CD14-positive monocyte (primary cell): ENCODE measurements at regions not wholly inside any gene's neighbourhood (a gene's known extent, or its start where the extent isn't known, plus 50 kb on each side); places are given as distances from the start of the nearest gene placed in this dataset.

Source experiments
- DNase-seq, 3 donors: peaks; one replicate each; pipeline ENCODE4 v3.0.0-alpha.2; 2011 to 2022
- H2AFZ ChIP-seq: 2 replicates; pipeline ENCODE4 v1.6.0; 2012; ENCODE audit warnings: mild to moderate bottlenecking, low read depth, low read length, inconsistent platforms; ENCODE audit not compliant: insufficient read depth, poor library complexity, severe bottlenecking
- H3K27ac ChIP-seq, 2 donors: 1 replicate in 1 of 2; 2 replicates in 1 of 2; pipeline ENCODE4 v1.5.1; 2012 to 2013; ENCODE audit warnings: low read length in 2 of 2, control low read depth in 1 of 2, inconsistent platforms in 1 of 2, low read depth in 1 of 2, mild to moderate bottlenecking in 1 of 2
- H3K27me3 ChIP-seq, 2 donors: one replicate each; pipeline versions ENCODE4 v1.6.0 to v1.6.1; 2011 to 2013; ENCODE audit warnings: low read length in 2 of 2; ENCODE audit not compliant: control insufficient read depth in 2 of 2, insufficient read depth in 2 of 2
- H3K36me3 ChIP-seq, 2 donors: replicated peaks in 1 of 2; 1 replicate in 1 of 2; 2 replicates in 1 of 2; pipeline versions ENCODE4 v1.5.1 to v1.6.1; 2012 to 2013; ENCODE audit warnings: low read length in 2 of 2, control low read depth in 1 of 2, inconsistent platforms in 1 of 2, mild to moderate bottlenecking in 1 of 2; ENCODE audit not compliant: insufficient read depth in 2 of 2, control insufficient read depth in 1 of 2
- H3K4me1 ChIP-seq, 2 donors: 1 replicate in 1 of 2; 2 replicates in 1 of 2; pipeline versions ENCODE4 v1.5.1 to v1.6.1; 2012 to 2013; ENCODE audit warnings: low read length in 2 of 2, control low read depth in 1 of 2, inconsistent platforms in 1 of 2, mild to moderate bottlenecking in 1 of 2, moderate library complexity in 1 of 2; ENCODE audit not compliant: insufficient read depth in 2 of 2, control insufficient read depth in 1 of 2
- H3K4me2 ChIP-seq: replicated peaks from 2 replicates; pipeline ENCODE3; 2012; ENCODE audit warnings: low read length, moderate library complexity, mild to moderate bottlenecking; ENCODE audit not compliant: poor library complexity, severe bottlenecking; ENCODE audit errors: extremely low read depth
- H3K4me3 ChIP-seq, 3 experiments: fragments of 200-600 bp in 1 of 3; sonication (generic) in 1 of 3; replicated peaks in 1 of 3; 1 replicate in 2 of 3; 2 replicates in 1 of 3; pipeline ENCODE4 v1.5.1; 2011 to 2013; ENCODE audit warnings: low read length in 3 of 3, mild to moderate bottlenecking in 3 of 3, control low read depth in 2 of 3, low read depth in 2 of 3, inconsistent platforms in 1 of 3, moderate library complexity in 1 of 3
- H3K79me2 ChIP-seq: 2 replicates; pipeline ENCODE4 v1.6.0; 2012; ENCODE audit warnings: mild to moderate bottlenecking, control low read depth, inconsistent platforms, low read length, moderate library complexity; ENCODE audit not compliant: insufficient read depth
- H3K9ac ChIP-seq: 2 replicates; pipeline ENCODE4 v1.6.0; 2017; ENCODE audit warnings: low read length, mild to moderate bottlenecking; ENCODE audit not compliant: insufficient read depth, poor library complexity, severe bottlenecking
- H3K9me3 ChIP-seq, 2 donors: replicated peaks in 1 of 2; 1 replicate in 1 of 2; 2 replicates in 1 of 2; pipeline versions ENCODE4 v1.5.1 to v1.6.1; 2012 to 2013; ENCODE audit warnings: low read length in 2 of 2, control low read depth in 1 of 2; ENCODE audit not compliant: control insufficient read depth in 1 of 2, insufficient read depth in 1 of 2
- H4K20me1 ChIP-seq: 2 replicates; pipeline ENCODE4 v1.6.0; 2012; ENCODE audit warnings: mild to moderate bottlenecking, low read length, control low read depth, moderate library complexity; ENCODE audit not compliant: insufficient read depth
- H3K27ac Mint-ChIP-seq, 7 donors: one replicate each; pipeline ENCODE4 v1.8.0; 2020; ENCODE audit warnings: mild to moderate bottlenecking in 7 of 7, mixed read lengths in 7 of 7, moderate library complexity in 6 of 7, inconsistent platforms in 2 of 7
- H3K27me3 Mint-ChIP-seq, 3 donors: one replicate each; pipeline ENCODE4 v1.8.0; 2021 to 2022; ENCODE audit warnings: low read depth in 3 of 3, mild to moderate bottlenecking in 3 of 3, mixed read lengths in 3 of 3, moderate library complexity in 3 of 3, inconsistent platforms in 1 of 3
- H3K36me3 Mint-ChIP-seq, 2 donors: one replicate each; pipeline ENCODE4 v1.8.0; 2020; ENCODE audit warnings: mixed read lengths in 2 of 2, inconsistent platforms in 1 of 2, mild to moderate bottlenecking in 1 of 2
- H3K4me1 Mint-ChIP-seq: one replicate; pipeline ENCODE4 v1.8.0; 2020; ENCODE audit warnings: mild to moderate bottlenecking, mixed read lengths
- H3K4me3 Mint-ChIP-seq, 2 donors: one replicate each; pipeline ENCODE4 v1.8.0; 2020; ENCODE audit warnings: mild to moderate bottlenecking in 2 of 2, mixed read lengths in 2 of 2, moderate library complexity in 1 of 2
- H3K9me3 Mint-ChIP-seq, 7 donors: one replicate each; pipeline ENCODE4 v1.8.0; 2020 to 2022; ENCODE audit warnings: mixed read lengths in 7 of 7, mild to moderate bottlenecking in 6 of 7, moderate library complexity in 6 of 7, inconsistent platforms in 2 of 7
- WGBS: methylation state at CpG from one replicate; pipeline ENCODE4 v1.1.5; 2013; ENCODE audit warnings: missing lambda C conversion rate; ENCODE audit not compliant: insufficient coverage; 5-methylcytosine and 5-hydroxymethylcytosine counted together
- intact Hi-C, 2 donors: fragments of 100-400 bp; cut with micrococcal nuclease; formaldehyde crosslinking; loops; one replicate each; pipeline versions ENCODE4 v1.15.0 to v1.15.1; 2023
- TF ChIP-seq, protein P1 (sequence below): fragments of 200-600 bp; IDR thresholded peaks from one replicate; pipeline ENCODE4 v1.8.0; 2022; ENCODE audit warnings: antibody characterized with exemption, mild to moderate bottlenecking

GRCh38 chr6:153590411-153590810 is 448.6 kb upstream of the OPRM1 start:
- H3K4me2 ChIP-seq, result no peak overlapping the region
- no peaks in the 10 kb centered on the region for H3K79me2 ChIP-seq
- Mint-ChIP-seq H3K4me3 (no peak overlapping the region), H3K36me3 (no peaks in the 10 kb centered on the region), H3K9me3 (peaks cover 0 to 6% (median 0%) of the 10 kb centered on the region in 7 donors), H3K27ac (no peak overlapping the region), H3K27me3 (no peaks in the 10 kb centered on the region), H3K4me1 (no peaks in the 10 kb centered on the region)
- H3K4me3 ChIP-seq, result no peak overlapping the region
- DNase-seq, result no peak
- H3K36me3 ChIP-seq, result no peaks in the 10 kb centered on the region
- H3K27ac ChIP-seq, result no peak overlapping the region
- intact Hi-C loops, result no loop called here
- no peaks in the 10 kb centered on the region for H3K27me3 ChIP-seq
- no peaks in the 10 kb centered on the region for H3K9me3 ChIP-seq
- H4K20me1 ChIP-seq, result no peaks in the 10 kb centered on the region
- no peak overlapping the region for H2AFZ ChIP-seq
- TF ChIP-seq, protein P1, sequence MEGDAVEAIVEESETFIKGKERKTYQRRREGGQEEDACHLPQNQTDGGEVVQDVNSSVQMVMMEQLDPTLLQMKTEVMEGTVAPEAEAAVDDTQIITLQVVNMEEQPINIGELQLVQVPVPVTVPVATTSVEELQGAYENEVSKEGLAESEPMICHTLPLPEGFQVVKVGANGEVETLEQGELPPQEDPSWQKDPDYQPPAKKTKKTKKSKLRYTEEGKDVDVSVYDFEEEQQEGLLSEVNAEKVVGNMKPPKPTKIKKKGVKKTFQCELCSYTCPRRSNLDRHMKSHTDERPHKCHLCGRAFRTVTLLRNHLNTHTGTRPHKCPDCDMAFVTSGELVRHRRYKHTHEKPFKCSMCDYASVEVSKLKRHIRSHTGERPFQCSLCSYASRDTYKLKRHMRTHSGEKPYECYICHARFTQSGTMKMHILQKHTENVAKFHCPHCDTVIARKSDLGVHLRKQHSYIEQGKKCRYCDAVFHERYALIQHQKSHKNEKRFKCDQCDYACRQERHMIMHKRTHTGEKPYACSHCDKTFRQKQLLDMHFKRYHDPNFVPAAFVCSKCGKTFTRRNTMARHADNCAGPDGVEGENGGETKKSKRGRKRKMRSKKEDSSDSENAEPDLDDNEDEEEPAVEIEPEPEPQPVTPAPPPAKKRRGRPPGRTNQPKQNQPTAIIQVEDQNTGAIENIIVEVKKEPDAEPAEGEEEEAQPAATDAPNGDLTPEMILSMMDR, result no peak
- no peak overlapping the region for H3K9ac ChIP-seq
- H3K4me1 ChIP-seq, result no peaks in the 10 kb centered on the region

DNA sequence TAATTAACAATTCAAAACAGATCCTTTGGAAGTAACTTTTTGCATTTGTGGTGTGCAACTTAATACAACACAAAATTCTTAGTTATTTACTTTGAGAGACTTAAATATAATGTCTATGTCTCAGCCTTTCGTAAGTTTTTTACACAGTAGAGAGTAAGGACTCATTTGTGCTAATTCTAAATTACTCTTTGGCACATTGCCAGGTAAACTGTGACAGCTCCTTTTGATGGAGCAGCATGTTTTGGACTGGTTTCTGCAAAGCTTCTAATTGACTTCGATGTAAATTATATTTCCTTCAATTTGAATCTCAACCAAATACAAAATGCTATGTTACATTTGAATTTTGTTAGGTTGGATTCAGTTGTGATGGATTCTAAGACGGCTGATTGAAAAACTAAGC is 450.7 kb upstream of the OPRM1 start:
- WGBS, result no CpG with 5 or more reads among the region's 3 CpGs
- no peaks in the 10 kb centered on the region for H3K27me3 Mint-ChIP-seq
- Histone ChIP-seq H4K20me1 (no peaks in the 10 kb centered on the region), H3K4me2 (no peak overlapping the region), H3K27me3 (no peaks in the 10 kb centered on the region), H3K79me2 (no peaks in the 10 kb centered on the region), H3K4me1 (no peaks in the 10 kb centered on the region), H3K36me3 (no peaks in the 10 kb centered on the region), H2AFZ (no peak overlapping the region), H3K9me3 (no peaks in the 10 kb centered on the region), H3K9ac (no peak overlapping the region), H3K27ac (no peak overlapping the region), H3K4me3 (no peak overlapping the region)
- no peaks in the 10 kb centered on the region for H3K4me1 Mint-ChIP-seq
- no peak overlapping the region for H3K27ac Mint-ChIP-seq
- no peaks in the 10 kb centered on the region for H3K36me3 Mint-ChIP-seq
- DNase-seq, result no peak
- no peak overlapping the region for H3K4me3 Mint-ChIP-seq
- TF ChIP-seq, protein P1, result no peak
- peaks cover 0 to 3% (median 0%) of the 10 kb centered on the region in 7 donors for H3K9me3 Mint-ChIP-seq
- intact Hi-C loops, result no loop called here
